Spleen (tissue), 11 donors: ENCODE measurements at regions not wholly inside any gene's neighbourhood (a gene's known extent, or its start where the extent isn't known, plus 50 kb on each side); places are given as distances from the start of the nearest gene placed in this dataset.

Experiments
- DNase-seq: peaks from one replicate; pipeline ENCODE4 v3.0.0-alpha.2; 2020
- H3K27ac ChIP-seq, 8 donors: fragments of 200-600 bp; sonication (generic) in 7 of 8; 1 replicate in 4 of 8; 2 replicates in 4 of 8; pipeline versions ENCODE4 v1.5.0 to v1.8.0; 2016 to 2021; ENCODE audit warnings: inconsistent platforms in 4 of 8, mild to moderate bottlenecking in 4 of 8, moderate library complexity in 1 of 8
- H3K27me3 ChIP-seq, 7 donors: fragments of 200-600 bp; sonication (generic) in 6 of 7; replicated peaks in 1 of 7; 1 replicate in 4 of 7; 2 replicates in 3 of 7; pipeline versions ENCODE4 v1.5.0 to v1.8.0; 2016 to 2021; ENCODE audit warnings: inconsistent platforms in 3 of 7, mild to moderate bottlenecking in 1 of 7
- H3K36me3 ChIP-seq, 6 donors: fragments of 200-600 bp; sonication (generic) in 5 of 6; 1 replicate in 4 of 6; 2 replicates in 2 of 6; pipeline versions ENCODE4 v1.5.0 to v1.8.0; 2016 to 2021; ENCODE audit warnings: inconsistent platforms in 2 of 6
- H3K4me1 ChIP-seq, 6 donors: fragments of 200-600 bp; sonication (generic) in 5 of 6; 1 replicate in 3 of 6; 2 replicates in 3 of 6; pipeline versions ENCODE4 v1.5.0 to v1.8.0; 2016 to 2021; ENCODE audit warnings: inconsistent platforms in 3 of 6
- H3K4me3 ChIP-seq, 8 donors: fragments of 200-600 bp; sonication (generic) in 7 of 8; 1 replicate in 4 of 8; 2 replicates in 4 of 8; pipeline versions ENCODE4 v1.5.0 to v1.8.0; 2016 to 2021; ENCODE audit warnings: inconsistent platforms in 4 of 8, mild to moderate bottlenecking in 4 of 8, moderate library complexity in 2 of 8
- H3K9me3 ChIP-seq, 8 donors: fragments of 200-600 bp; sonication (generic) in 7 of 8; 1 replicate in 4 of 8; 2 replicates in 4 of 8; pipeline versions ENCODE4 v1.5.0 to v1.8.0; 2016 to 2021; ENCODE audit warnings: inconsistent platforms in 4 of 8
- POLR2A ChIP-seq, 3 donors: fragments of 450-650 bp; IDR thresholded peaks; one replicate each; pipeline ENCODE4 v1.5.1; 2017; ENCODE audit warnings: antibody characterized with exemption in 3 of 3, mild to moderate bottlenecking in 1 of 3
- POLR2AphosphoS5 ChIP-seq, 3 donors: sonication (generic); formaldehyde crosslinking; IDR thresholded peaks; one replicate each; pipeline ENCODE4 v1.5.1; 2017; ENCODE audit warnings: antibody characterized with exemption in 3 of 3
- WGBS, 5 donors: extraction: QIAGEN DNeasy Blood & Tissue Kit in 3 of 5; methylation state at CpG; one replicate each; pipeline versions ENCODE4 v1.1.5 to v1.1.7; 2013 to 2018; 5-methylcytosine and 5-hydroxymethylcytosine counted together
- intact Hi-C: fragments of 100-400 bp; cut with DNase I; formaldehyde crosslinking; loops from one replicate; pipeline ENCODE4 v1.15.0; 2023; ENCODE audit warnings: low total_unique reads
- TF ChIP-seq, protein P1 (sequence below), 11 experiments: fragments of 200-600 bp in 7 of 11; fragments of 450-650 bp in 4 of 11; sonication (generic) in 4 of 11; IDR thresholded peaks in 8 of 11; conservative IDR thresholded peaks in 3 of 11; 1 replicate in 7 of 11; 2 replicates in 4 of 11; pipeline versions ENCODE4 v1.4.0 to v1.8.0; 2016 to 2021; ENCODE audit warnings: antibody characterized with exemption in 11 of 11, inconsistent platforms in 4 of 11, mild to moderate bottlenecking in 1 of 11
- donor health status: healthy with polysubstance abuse.
- donor health status: DM: no; HTN: no; CAD: no; lungs with moderate emphysema.
- donor health status: DM: no; HTN: no; CAD: no.
- donor health status: Bipolar disorder and iron deficiency.
- donor health status: healthy.
- donor health status: DM: no; HTN: no; CAD: no.
- donor health status: DM: yes; HTN: yes; CAD: no.

DNA sequence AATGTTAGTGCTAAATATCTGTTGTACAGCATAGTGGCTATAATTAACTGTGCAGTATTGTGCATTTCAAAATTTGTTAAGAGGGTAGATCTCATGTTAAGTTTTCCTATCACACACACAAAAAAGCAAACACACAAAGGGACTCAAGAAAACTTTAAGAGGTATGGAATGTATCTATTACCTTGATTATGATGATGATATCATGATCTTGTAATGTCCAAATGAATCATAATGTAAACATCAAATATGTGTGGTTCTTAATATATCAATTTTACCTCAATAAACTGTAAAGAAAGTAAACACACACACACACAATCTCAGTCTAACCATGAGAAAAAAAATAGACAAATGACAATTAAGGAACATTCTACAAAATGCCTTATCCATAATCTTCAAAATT lies 934.6 kb downstream of the SLITRK1 start:
- intact Hi-C loops = no loop called here
- no peak for DNase-seq
- H3K36me3 ChIP-seq = no peaks in the 10 kb centered on the region
- H3K9me3 ChIP-seq = peaks cover 0 to 6% (median 0%) of the 10 kb centered on the region in 8 donors
- H3K27ac ChIP-seq = no peak overlapping the region
- no peak overlapping the region for H3K4me3 ChIP-seq
- H3K4me1 ChIP-seq = no peaks in the 10 kb centered on the region
- no peaks in the 10 kb centered on the region for H3K27me3 ChIP-seq
- TF ChIP-seq POLR2AphosphoS5 (IDR thresholded peaks at IDR 0.05) (no peak), POLR2A (IDR thresholded peaks at IDR 0.05) (no peak)
- TF ChIP-seq, protein P1, sequence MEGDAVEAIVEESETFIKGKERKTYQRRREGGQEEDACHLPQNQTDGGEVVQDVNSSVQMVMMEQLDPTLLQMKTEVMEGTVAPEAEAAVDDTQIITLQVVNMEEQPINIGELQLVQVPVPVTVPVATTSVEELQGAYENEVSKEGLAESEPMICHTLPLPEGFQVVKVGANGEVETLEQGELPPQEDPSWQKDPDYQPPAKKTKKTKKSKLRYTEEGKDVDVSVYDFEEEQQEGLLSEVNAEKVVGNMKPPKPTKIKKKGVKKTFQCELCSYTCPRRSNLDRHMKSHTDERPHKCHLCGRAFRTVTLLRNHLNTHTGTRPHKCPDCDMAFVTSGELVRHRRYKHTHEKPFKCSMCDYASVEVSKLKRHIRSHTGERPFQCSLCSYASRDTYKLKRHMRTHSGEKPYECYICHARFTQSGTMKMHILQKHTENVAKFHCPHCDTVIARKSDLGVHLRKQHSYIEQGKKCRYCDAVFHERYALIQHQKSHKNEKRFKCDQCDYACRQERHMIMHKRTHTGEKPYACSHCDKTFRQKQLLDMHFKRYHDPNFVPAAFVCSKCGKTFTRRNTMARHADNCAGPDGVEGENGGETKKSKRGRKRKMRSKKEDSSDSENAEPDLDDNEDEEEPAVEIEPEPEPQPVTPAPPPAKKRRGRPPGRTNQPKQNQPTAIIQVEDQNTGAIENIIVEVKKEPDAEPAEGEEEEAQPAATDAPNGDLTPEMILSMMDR (IDR thresholded peaks at IDR 0.05 in 8 of 11, conservative IDR thresholded peaks at IDR 0.05 in 3 of 11) = no peak

DNA sequence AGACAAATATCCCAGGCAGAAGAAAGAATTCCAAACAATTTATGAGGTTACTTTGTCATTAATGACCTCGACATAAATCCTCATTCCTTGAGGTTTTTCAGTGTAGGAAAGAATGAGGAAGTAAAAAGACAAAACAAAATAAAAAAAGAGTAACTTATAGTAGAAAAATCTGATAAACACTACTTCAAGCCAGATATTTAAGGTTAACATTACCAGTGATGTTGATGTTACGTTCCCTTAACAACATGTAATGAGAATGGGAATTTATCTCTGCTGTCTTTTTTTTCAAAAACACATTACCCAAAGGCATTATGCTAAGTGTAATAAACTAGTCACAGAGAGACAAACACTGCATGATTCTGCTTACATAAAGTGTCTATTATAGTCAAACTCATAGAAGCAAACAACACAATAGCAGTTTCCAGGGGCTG lies 935.1 kb downstream of the SLITRK1 start:
- TF ChIP-seq, protein P1 (IDR thresholded peaks at IDR 0.05 in 8 of 11, conservative IDR thresholded peaks at IDR 0.05 in 3 of 11) = no peak
- TF ChIP-seq POLR2A (IDR thresholded peaks at IDR 0.05) (no peak), POLR2AphosphoS5 (IDR thresholded peaks at IDR 0.05) (no peak)
- Histone ChIP-seq H3K27me3 (no peaks in the 10 kb centered on the region), H3K4me3 (no peak overlapping the region), H3K36me3 (no peaks in the 10 kb centered on the region), H3K9me3 (peaks cover 0 to 6% (median 0%) of the 10 kb centered on the region in 8 donors), H3K27ac (no peak overlapping the region), H3K4me1 (no peaks in the 10 kb centered on the region)
- WGBS, 5 donors = 37 to 59% (median 49%) methylated on average over 2 of the region's 2 CpGs
- no peak for DNase-seq
- intact Hi-C loops = no loop called here

DNA sequence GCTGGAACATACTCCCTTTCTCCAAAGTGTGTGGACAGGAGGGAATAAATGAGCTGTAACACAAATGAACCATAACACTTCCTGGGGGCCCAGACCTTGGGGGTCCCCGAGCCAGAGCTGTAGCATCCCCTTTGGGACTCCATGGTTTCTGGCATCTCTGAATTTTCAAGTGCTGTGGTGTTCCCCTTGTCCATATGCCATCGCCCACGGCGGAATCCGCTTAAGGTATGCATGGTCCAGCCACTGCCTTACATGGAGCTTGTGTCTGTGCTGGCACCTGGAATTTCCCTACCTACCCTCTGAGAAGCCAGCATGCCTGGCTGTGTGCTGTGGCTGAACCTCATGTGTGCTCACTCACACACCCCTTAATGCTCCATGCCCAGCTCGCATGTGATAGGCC lies 943.6 kb downstream of the SLITRK1 start:
- no peak for TF ChIP-seq POLR2AphosphoS5 (IDR thresholded peaks at IDR 0.05)
- TF ChIP-seq, protein P1 (IDR thresholded peaks at IDR 0.05 in 8 of 11, conservative IDR thresholded peaks at IDR 0.05 in 3 of 11) = no peak
- TF ChIP-seq POLR2A (IDR thresholded peaks at IDR 0.05) = no peak
- Histone ChIP-seq H3K9me3 (peaks cover 0 to 13% (median 0%) of the 10 kb centered on the region in 8 donors), H3K4me3 (no peak overlapping the region), H3K36me3 (no peaks in the 10 kb centered on the region), H3K27ac (no peak overlapping the region), H3K4me1 (no peaks in the 10 kb centered on the region), H3K27me3 (no peaks in the 10 kb centered on the region)
- WGBS, 5 donors = 84 to 93% (median 90%) methylated on average over 5 to 6 of the region's 6 CpGs
- intact Hi-C loops = no loop called here
- no peak for DNase-seq

DNA sequence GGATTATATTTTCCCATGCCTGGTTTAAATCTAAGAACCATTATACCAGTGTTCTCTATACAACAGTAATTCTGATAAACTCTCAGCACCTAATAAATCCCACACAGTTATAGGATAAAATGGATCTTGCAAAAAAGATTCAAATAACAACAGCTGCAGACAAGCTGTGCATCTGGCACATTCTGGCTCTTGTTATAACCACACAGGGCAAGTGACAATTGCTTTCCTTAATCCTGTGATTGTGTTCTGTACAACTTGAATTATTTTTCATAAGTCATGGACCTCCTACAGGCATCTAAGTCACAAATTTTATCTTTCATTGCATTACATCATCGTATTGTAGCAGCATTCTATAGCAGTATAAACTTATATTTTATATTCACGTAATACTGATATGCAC lies 948.3 kb downstream of the SLITRK1 start:
- Histone ChIP-seq H3K27me3 (no peaks in the 10 kb centered on the region), H3K4me1 (no peaks in the 10 kb centered on the region), H3K4me3 (no peak overlapping the region), H3K36me3 (no peaks in the 10 kb centered on the region), H3K27ac (no peak overlapping the region), H3K9me3 (peaks cover 0 to 12% (median 0%) of the 10 kb centered on the region in 8 donors)
- TF ChIP-seq POLR2AphosphoS5 (IDR thresholded peaks at IDR 0.05) (no peak), POLR2A (IDR thresholded peaks at IDR 0.05) (no peak)
- TF ChIP-seq, protein P1 (IDR thresholded peaks at IDR 0.05 in 8 of 11, conservative IDR thresholded peaks at IDR 0.05 in 3 of 11) = no peak
- intact Hi-C loops = no loop called here
- DNase-seq = no peak
- 84 to 88% (median 86%) methylated on average over 2 of the region's 2 CpGs for WGBS, 5 donors
